ENCODE measurements at regions not wholly inside any gene's neighbourhood (a gene's known extent, or its start where the extent isn't known, plus 50 kb on each side); places are given as distances from the start of the nearest gene placed in this dataset.

DNA sequence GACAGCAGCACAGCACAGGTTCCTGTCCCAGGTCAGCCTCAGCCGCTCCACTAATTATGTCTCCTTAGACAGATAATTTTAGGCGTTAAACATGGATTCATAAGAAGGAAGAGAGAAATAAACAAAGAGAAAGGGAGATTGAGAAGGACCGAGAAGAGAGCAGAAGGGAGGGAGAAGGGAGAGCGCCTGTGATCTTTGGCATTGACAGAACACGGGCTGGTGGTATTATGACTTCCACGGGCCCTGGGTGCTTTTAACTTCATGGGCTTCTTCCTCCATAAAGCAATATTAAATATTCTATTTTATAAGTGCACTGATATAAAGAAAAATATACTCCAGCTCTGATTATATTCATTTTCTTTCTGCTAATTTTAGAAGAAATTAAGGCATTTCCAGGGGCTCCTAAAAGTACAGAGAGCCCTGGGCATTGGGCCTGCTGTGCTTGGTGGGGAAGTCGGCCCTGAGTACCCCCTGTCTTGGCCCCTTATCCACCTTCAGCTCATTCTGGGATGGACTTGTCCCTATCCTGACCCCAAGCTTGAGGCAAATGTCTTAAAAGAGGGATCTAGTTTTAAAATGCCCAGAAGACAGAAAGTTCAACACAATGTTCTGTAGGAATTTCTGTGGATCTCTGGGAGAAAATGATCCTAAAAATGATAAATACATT is 135.3 kb downstream of the MEX3B start:
- TF ChIP-seq JUN (CRISPR knock-in tag; IDR thresholded peaks at IDR 0.05) (no peak), TP53 (CRISPR knock-in tag; IDR thresholded peaks at IDR 0.05) (no peak)
- TF ChIP-seq, protein P1, sequence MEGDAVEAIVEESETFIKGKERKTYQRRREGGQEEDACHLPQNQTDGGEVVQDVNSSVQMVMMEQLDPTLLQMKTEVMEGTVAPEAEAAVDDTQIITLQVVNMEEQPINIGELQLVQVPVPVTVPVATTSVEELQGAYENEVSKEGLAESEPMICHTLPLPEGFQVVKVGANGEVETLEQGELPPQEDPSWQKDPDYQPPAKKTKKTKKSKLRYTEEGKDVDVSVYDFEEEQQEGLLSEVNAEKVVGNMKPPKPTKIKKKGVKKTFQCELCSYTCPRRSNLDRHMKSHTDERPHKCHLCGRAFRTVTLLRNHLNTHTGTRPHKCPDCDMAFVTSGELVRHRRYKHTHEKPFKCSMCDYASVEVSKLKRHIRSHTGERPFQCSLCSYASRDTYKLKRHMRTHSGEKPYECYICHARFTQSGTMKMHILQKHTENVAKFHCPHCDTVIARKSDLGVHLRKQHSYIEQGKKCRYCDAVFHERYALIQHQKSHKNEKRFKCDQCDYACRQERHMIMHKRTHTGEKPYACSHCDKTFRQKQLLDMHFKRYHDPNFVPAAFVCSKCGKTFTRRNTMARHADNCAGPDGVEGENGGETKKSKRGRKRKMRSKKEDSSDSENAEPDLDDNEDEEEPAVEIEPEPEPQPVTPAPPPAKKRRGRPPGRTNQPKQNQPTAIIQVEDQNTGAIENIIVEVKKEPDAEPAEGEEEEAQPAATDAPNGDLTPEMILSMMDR (IDR thresholded peaks at IDR 0.05), result no peak
